HL-60 (cell line): ENCODE measurements at regions not wholly inside any gene's neighbourhood (a gene's known extent, or its start where the extent isn't known, plus 50 kb on each side); places are given as distances from the start of the nearest gene placed in this dataset.

Source experiments
- DNase-seq, 2 experiments: peaks; one replicate each; pipeline ENCODE4 v3.0.0-alpha.2; 2010 to 2020; ENCODE audit warnings: low read depth in 1 of 2, low spot score in 1 of 2
- H3K27ac ChIP-seq: fragments of 250-450 bp; sonication (Bioruptor Pico); replicated peaks from 2 replicates; pipeline ENCODE4 v1.5.1; 2020; ENCODE audit warnings: mild to moderate bottlenecking, moderate library complexity
- H3K27me3 ChIP-seq: fragments of 250-450 bp; sonication (Bioruptor Pico); 2 replicates; pipeline ENCODE4 v1.5.1; 2021; ENCODE audit warnings: mild to moderate bottlenecking, moderate library complexity; ENCODE audit not compliant: insufficient read depth, poor library complexity, severe bottlenecking
- H3K4me3 ChIP-seq: replicated peaks from 2 replicates; pipeline ENCODE4 v1.5.1; 2011; ENCODE audit warnings: mild to moderate bottlenecking, control low read depth, low read length; ENCODE audit not compliant: insufficient read depth
- GABPA ChIP-seq: IDR thresholded peaks from 2 replicates; pipeline ENCODE4 v1.6.1; 2012; ENCODE audit warnings: low read depth
- POLR2AphosphoS5 ChIP-seq: IDR thresholded peaks from 2 replicates; pipeline ENCODE4 v1.6.1; 2012; ENCODE audit warnings: low read depth
- SPI1 ChIP-seq: IDR thresholded peaks from 2 replicates; pipeline ENCODE4 v1.6.1; 2012; ENCODE audit warnings: low read depth, mild to moderate bottlenecking, borderline replicate concordance
- TF ChIP-seq, protein P1 (sequence below): IDR thresholded peaks from 2 replicates; pipeline ENCODE4 v1.6.1; 2012; ENCODE audit warnings: low read depth; ENCODE audit not compliant: insufficient replicate concordance
- TF ChIP-seq, protein P2 (sequence below): IDR thresholded peaks from one replicate; pipeline ENCODE4 v1.5.1; 2011; ENCODE audit warnings: low read length, control low read depth, inconsistent platforms; ENCODE audit not compliant: insufficient read depth

DNA sequence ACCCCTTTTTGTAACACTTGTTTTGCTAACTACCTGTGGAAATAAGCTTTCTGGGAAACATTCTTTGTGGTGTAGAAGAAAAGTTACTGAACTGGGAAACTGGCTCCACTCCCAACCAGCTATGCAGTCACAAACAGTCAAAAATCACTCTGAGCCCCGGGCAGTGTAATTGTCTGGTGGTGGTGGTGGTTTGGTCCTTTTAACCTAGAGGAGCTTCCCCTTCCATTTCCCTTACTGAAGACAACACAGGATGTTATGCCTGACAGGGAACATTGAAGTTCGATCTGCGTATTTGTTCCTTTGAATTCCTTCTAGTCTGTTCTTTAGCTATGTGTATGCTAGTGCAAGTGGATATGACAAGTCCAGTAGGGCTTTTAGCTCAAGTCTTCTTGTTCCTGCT is 56.8 kb upstream of the TBCA start:
- H3K27me3 ChIP-seq, result no peaks in the 10 kb centered on the region
- DNase-seq, result no peak
- H3K4me3 ChIP-seq, result no peak overlapping the region
- TF ChIP-seq SPI1 (no peak), POLR2AphosphoS5 (no peak), GABPA (no peak)
- TF ChIP-seq, protein P1, sequence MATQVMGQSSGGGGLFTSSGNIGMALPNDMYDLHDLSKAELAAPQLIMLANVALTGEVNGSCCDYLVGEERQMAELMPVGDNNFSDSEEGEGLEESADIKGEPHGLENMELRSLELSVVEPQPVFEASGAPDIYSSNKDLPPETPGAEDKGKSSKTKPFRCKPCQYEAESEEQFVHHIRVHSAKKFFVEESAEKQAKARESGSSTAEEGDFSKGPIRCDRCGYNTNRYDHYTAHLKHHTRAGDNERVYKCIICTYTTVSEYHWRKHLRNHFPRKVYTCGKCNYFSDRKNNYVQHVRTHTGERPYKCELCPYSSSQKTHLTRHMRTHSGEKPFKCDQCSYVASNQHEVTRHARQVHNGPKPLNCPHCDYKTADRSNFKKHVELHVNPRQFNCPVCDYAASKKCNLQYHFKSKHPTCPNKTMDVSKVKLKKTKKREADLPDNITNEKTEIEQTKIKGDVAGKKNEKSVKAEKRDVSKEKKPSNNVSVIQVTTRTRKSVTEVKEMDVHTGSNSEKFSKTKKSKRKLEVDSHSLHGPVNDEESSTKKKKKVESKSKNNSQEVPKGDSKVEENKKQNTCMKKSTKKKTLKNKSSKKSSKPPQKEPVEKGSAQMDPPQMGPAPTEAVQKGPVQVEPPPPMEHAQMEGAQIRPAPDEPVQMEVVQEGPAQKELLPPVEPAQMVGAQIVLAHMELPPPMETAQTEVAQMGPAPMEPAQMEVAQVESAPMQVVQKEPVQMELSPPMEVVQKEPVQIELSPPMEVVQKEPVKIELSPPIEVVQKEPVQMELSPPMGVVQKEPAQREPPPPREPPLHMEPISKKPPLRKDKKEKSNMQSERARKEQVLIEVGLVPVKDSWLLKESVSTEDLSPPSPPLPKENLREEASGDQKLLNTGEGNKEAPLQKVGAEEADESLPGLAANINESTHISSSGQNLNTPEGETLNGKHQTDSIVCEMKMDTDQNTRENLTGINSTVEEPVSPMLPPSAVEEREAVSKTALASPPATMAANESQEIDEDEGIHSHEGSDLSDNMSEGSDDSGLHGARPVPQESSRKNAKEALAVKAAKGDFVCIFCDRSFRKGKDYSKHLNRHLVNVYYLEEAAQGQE, result no peak
- TF ChIP-seq, protein P2, sequence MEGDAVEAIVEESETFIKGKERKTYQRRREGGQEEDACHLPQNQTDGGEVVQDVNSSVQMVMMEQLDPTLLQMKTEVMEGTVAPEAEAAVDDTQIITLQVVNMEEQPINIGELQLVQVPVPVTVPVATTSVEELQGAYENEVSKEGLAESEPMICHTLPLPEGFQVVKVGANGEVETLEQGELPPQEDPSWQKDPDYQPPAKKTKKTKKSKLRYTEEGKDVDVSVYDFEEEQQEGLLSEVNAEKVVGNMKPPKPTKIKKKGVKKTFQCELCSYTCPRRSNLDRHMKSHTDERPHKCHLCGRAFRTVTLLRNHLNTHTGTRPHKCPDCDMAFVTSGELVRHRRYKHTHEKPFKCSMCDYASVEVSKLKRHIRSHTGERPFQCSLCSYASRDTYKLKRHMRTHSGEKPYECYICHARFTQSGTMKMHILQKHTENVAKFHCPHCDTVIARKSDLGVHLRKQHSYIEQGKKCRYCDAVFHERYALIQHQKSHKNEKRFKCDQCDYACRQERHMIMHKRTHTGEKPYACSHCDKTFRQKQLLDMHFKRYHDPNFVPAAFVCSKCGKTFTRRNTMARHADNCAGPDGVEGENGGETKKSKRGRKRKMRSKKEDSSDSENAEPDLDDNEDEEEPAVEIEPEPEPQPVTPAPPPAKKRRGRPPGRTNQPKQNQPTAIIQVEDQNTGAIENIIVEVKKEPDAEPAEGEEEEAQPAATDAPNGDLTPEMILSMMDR, result no peak
- H3K27ac ChIP-seq, result no peak overlapping the region

- no peak overlapping the region for H3K27ac ChIP-seq
- DNase-seq, result no peak
- no peak overlapping the region for H3K4me3 ChIP-seq
- TF ChIP-seq, protein P1, result no peak
- TF ChIP-seq GABPA (no peak), SPI1 (no peak), POLR2AphosphoS5 (no peak)
- TF ChIP-seq, protein P2, result no peak
- H3K27me3 ChIP-seq, result no peaks in the 10 kb centered on the region
Observed at GRCh38 chr5:77832166-77832770, 56.1 kb upstream of the TBCA start.

- Histone ChIP-seq H3K4me3 (no peak overlapping the region), H3K27me3 (no peaks in the 10 kb centered on the region), H3K27ac (no peak overlapping the region)
- TF ChIP-seq GABPA (no peak), POLR2AphosphoS5 (no peak), SPI1 (no peak)
- TF ChIP-seq, protein P1, result no peak
- TF ChIP-seq, protein P2, result no peak
- DNase-seq, result no peak
Observed at GRCh38 chr5:77828445-77828844, 52.3 kb upstream of the TBCA start.
